CD4-positive, alpha-beta T cell (primary cell): ENCODE measurements at regions not wholly inside any gene's neighbourhood (a gene's known extent, or its start where the extent isn't known, plus 50 kb on each side); places are given as distances from the start of the nearest gene placed in this dataset.

Experiments
- ATAC-seq: fragments of 200-7000 bp; cut with Tn5 transposase; one replicate; pipeline ENCODE4 v1.10.0; 2022; ENCODE audit warnings: mild to moderate bottlenecking; ENCODE audit not compliant: poor library complexity
- CTCF ChIA-PET: fragments of 350-600 bp; sonication (Branson Sonifier 250); formaldehyde crosslinking; loops from one replicate; lab custom pipeline; 2021; ENCODE audit warnings: antibody characterized with exemption, inconsistent platforms; lab: Charles Lee
- POLR2A ChIA-PET: fragments of 350-600 bp; sonication (Branson Sonifier 250); formaldehyde crosslinking; loops from one replicate; lab custom pipeline; 2021; ENCODE audit warnings: antibody characterized with exemption, inconsistent platforms; lab: Charles Lee
- DNase-seq, 14 experiments: peaks; one replicate each; pipeline ENCODE4 v3.0.0-alpha.2; 2013 to 2020; ENCODE audit warnings: mixed read lengths in 2 of 14
- H3K27ac ChIP-seq, 2 donors: one replicate each; pipeline versions ENCODE4 v1.5.1 to v1.7.0; 2013; ENCODE audit warnings: low read length in 2 of 2, low read depth in 1 of 2, mild to moderate bottlenecking in 1 of 2
- H3K27me3 ChIP-seq, 2 experiments: 1 replicate in 1 of 2; 2 replicates in 1 of 2; pipeline versions ENCODE4 v1.6.1 to v1.7.0; 2013; ENCODE audit warnings: low read length in 2 of 2, control low read depth in 1 of 2, mild to moderate bottlenecking in 1 of 2, moderate library complexity in 1 of 2; ENCODE audit not compliant: insufficient read depth in 2 of 2, control insufficient read depth in 1 of 2
- H3K36me3 ChIP-seq: one replicate; pipeline ENCODE4 v1.6.1; 2013; ENCODE audit warnings: low read length, control low read depth; ENCODE audit not compliant: insufficient read depth
- H3K4me1 ChIP-seq: one replicate; pipeline ENCODE4 v1.6.1; 2013; ENCODE audit warnings: low read length, control low read depth; ENCODE audit not compliant: insufficient read depth
- H3K4me3 ChIP-seq: one replicate; pipeline ENCODE4 v1.5.1; 2013; ENCODE audit warnings: mild to moderate bottlenecking, low read length, moderate library complexity
- H3K9me3 ChIP-seq, 2 experiments: 1 replicate in 1 of 2; 2 replicates in 1 of 2; pipeline versions ENCODE4 v1.6.1 to v1.7.0; 2013; ENCODE audit warnings: low read length in 2 of 2, mild to moderate bottlenecking in 2 of 2, control low read depth in 1 of 2, moderate library complexity in 1 of 2; ENCODE audit not compliant: control insufficient read depth in 1 of 2, insufficient read depth in 1 of 2
- H3K27ac Mint-ChIP-seq: one replicate; pipeline ENCODE4 v1.8.0; 2020; ENCODE audit warnings: mixed read lengths
- H3K27me3 Mint-ChIP-seq: one replicate; pipeline ENCODE4 v1.8.0; 2021; ENCODE audit warnings: mixed read lengths
- H3K36me3 Mint-ChIP-seq: one replicate; pipeline ENCODE4 v1.8.0; 2021; ENCODE audit warnings: low read depth, mixed read lengths
- H3K4me1 Mint-ChIP-seq: one replicate; pipeline ENCODE4 v1.8.0; 2021; ENCODE audit warnings: low read depth, mixed read lengths
- H3K4me3 Mint-ChIP-seq: one replicate; pipeline ENCODE4 v1.8.0; 2020; ENCODE audit warnings: mild to moderate bottlenecking, mixed read lengths
- H3K9me3 Mint-ChIP-seq: one replicate; pipeline ENCODE4 v1.8.0; 2020; ENCODE audit warnings: mixed read lengths
- intact Hi-C, 2 experiments: fragments of 100-400 bp; cut with DNase I in 1 of 2; cut with micrococcal nuclease in 1 of 2; formaldehyde crosslinking; loops; one replicate each; pipeline versions ENCODE4 v1.15.1 to v1.9.0; 2023 to 2025; cut with DNase I, micrococcal nuclease
- TF ChIP-seq, protein P1 (sequence below): fragments of 200-600 bp; IDR thresholded peaks from one replicate; pipeline ENCODE4 v1.8.0; 2022; ENCODE audit warnings: antibody characterized with exemption, mild to moderate bottlenecking

GRCh38 chr13:85013006-85013405 is 786.2 kb downstream of the SLITRK6 start:
- intact Hi-C loops, result no loop called here
- peaks cover 0 to 4% of the 10 kb centered on the region in 2 experiments for H3K9me3 ChIP-seq
- DNase-seq (no peak), ATAC-seq (no peak)
- Mint-ChIP-seq H3K27ac (no peak overlapping the region), H3K36me3 (no peaks in the 10 kb centered on the region), H3K27me3 (no peaks in the 10 kb centered on the region), H3K9me3 (peaks cover 9% of the 10 kb centered on the region), H3K4me1 (no peaks in the 10 kb centered on the region), H3K4me3 (no peak overlapping the region)
- H3K4me3 ChIP-seq, result no peak overlapping the region
- ChIA-PET POLR2A (no interaction called here), CTCF (no interaction called here)
- TF ChIP-seq, protein P1, sequence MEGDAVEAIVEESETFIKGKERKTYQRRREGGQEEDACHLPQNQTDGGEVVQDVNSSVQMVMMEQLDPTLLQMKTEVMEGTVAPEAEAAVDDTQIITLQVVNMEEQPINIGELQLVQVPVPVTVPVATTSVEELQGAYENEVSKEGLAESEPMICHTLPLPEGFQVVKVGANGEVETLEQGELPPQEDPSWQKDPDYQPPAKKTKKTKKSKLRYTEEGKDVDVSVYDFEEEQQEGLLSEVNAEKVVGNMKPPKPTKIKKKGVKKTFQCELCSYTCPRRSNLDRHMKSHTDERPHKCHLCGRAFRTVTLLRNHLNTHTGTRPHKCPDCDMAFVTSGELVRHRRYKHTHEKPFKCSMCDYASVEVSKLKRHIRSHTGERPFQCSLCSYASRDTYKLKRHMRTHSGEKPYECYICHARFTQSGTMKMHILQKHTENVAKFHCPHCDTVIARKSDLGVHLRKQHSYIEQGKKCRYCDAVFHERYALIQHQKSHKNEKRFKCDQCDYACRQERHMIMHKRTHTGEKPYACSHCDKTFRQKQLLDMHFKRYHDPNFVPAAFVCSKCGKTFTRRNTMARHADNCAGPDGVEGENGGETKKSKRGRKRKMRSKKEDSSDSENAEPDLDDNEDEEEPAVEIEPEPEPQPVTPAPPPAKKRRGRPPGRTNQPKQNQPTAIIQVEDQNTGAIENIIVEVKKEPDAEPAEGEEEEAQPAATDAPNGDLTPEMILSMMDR, result no peak
- no peaks in the 10 kb centered on the region for H3K4me1 ChIP-seq
- no peaks in the 10 kb centered on the region for H3K36me3 ChIP-seq
- no peak overlapping the region for H3K27ac ChIP-seq
- H3K27me3 ChIP-seq, result no peaks in the 10 kb centered on the region

DNA sequence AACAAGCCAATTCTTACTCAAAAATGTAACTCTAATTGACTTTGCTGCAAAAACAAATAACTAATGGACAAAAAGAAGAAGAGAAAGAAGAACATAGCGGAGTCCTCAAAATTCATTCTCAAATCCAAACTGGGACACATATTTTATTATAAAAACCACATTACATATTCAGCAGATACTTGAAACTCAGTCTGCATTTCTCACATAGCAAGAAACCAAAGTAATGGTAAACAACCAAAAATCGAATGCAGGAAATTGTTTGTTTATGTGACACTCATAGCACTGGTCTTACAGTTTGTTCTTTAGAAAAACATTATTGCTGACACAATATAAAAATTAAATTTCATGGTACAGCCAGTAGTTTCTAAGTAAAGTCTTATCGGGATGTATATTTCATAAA is 789.8 kb downstream of the SLITRK6 start:
- intact Hi-C loops, result no loop called here
- H3K9me3 Mint-ChIP-seq, result peaks cover 6% of the 10 kb centered on the region
- ATAC-seq, result no peak

DNA sequence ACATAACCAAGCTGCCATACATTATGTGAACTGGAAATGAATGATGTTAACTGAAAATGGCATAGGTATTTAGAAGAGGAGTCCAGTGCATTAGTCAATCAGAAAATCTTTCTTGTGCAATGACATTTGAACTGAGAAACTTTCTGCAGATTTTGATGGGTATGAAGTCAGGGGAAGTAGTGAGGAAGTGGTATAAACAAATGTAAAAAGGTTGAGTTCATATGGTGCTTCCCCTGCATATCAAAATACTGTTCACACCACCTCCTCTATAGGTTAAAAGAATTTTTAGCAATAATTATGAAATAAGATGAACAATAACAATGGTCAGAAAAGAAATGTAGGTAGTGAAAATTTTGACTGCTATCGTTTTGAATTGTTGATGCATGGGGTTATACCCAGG is 800.0 kb downstream of the SLITRK6 start:
- H3K27me3 Mint-ChIP-seq, result no peaks in the 10 kb centered on the region
- no peak overlapping the region for H3K27ac ChIP-seq
- H3K4me1 Mint-ChIP-seq, result no peaks in the 10 kb centered on the region
- H3K27ac Mint-ChIP-seq, result no peak overlapping the region
- no peak overlapping the region for H3K4me3 ChIP-seq
- H3K27me3 ChIP-seq, result no peaks in the 10 kb centered on the region
- H3K4me1 ChIP-seq, result no peaks in the 10 kb centered on the region
- POLR2A ChIA-PET, result no interaction called here
- H3K9me3 ChIP-seq, result peaks cover 0 to 4% of the 10 kb centered on the region in 2 experiments
- TF ChIP-seq, protein P1, result no peak
- no peaks in the 10 kb centered on the region for H3K36me3 Mint-ChIP-seq
- ATAC-seq (no peak), DNase-seq (no peak)
- no peaks in the 10 kb centered on the region for H3K36me3 ChIP-seq
- intact Hi-C loops, result no loop called here
- peaks cover 4% of the 10 kb centered on the region for H3K9me3 Mint-ChIP-seq
- CTCF ChIA-PET, result no interaction called here
- H3K4me3 Mint-ChIP-seq, result no peak overlapping the region

More for the DNA sequence above, 789.8 kb downstream of the SLITRK6 start:
- Histone ChIP-seq H3K9me3 (peaks cover 0 to 4% of the 10 kb centered on the region in 2 experiments), H3K36me3 (no peaks in the 10 kb centered on the region), H3K4me3 (no peak overlapping the region), H3K4me1 (no peaks in the 10 kb centered on the region), H3K27ac (no peak overlapping the region), H3K27me3 (no peaks in the 10 kb centered on the region)
- H3K4me1 Mint-ChIP-seq, result no peaks in the 10 kb centered on the region
- H3K27me3 Mint-ChIP-seq, result no peaks in the 10 kb centered on the region
- TF ChIP-seq, protein P1, result no peak
- POLR2A ChIA-PET, result no interaction called here
- no peak overlapping the region for H3K4me3 Mint-ChIP-seq
- H3K36me3 Mint-ChIP-seq, result no peaks in the 10 kb centered on the region
- CTCF ChIA-PET, result no interaction called here
- no peak overlapping the region for H3K27ac Mint-ChIP-seq
- no peak for DNase-seq
